ENCODE measurements at regions not wholly inside any gene's neighbourhood (a gene's known extent, or its start where the extent isn't known, plus 50 kb on each side); places are given as distances from the start of the nearest gene placed in this dataset.

- TF ChIP-seq, protein P1, sequence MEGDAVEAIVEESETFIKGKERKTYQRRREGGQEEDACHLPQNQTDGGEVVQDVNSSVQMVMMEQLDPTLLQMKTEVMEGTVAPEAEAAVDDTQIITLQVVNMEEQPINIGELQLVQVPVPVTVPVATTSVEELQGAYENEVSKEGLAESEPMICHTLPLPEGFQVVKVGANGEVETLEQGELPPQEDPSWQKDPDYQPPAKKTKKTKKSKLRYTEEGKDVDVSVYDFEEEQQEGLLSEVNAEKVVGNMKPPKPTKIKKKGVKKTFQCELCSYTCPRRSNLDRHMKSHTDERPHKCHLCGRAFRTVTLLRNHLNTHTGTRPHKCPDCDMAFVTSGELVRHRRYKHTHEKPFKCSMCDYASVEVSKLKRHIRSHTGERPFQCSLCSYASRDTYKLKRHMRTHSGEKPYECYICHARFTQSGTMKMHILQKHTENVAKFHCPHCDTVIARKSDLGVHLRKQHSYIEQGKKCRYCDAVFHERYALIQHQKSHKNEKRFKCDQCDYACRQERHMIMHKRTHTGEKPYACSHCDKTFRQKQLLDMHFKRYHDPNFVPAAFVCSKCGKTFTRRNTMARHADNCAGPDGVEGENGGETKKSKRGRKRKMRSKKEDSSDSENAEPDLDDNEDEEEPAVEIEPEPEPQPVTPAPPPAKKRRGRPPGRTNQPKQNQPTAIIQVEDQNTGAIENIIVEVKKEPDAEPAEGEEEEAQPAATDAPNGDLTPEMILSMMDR (IDR thresholded peaks at IDR 0.05) = no peak
- TF ChIP-seq POLR2A (IDR thresholded peaks at IDR 0.05) = no peak
These were observed 411.2 kb downstream of the KCTD12 start for GRCh38 chr13:76474966-76475365.
